PC-3 (cell line): ENCODE measurements at regions not wholly inside any gene's neighbourhood (a gene's known extent, or its start where the extent isn't known, plus 50 kb on each side); places are given as distances from the start of the nearest gene placed in this dataset.
A peak's percentile ranks its signal among the peaks of the same experiment; 100 is the strongest.

Experiments
- ATAC-seq: fragments of 200-7000 bp; cut with Tn5 transposase; 2 replicates; pipeline ENCODE4 v1.9.1; 2020; ENCODE audit warnings: mild to moderate bottlenecking, moderate library complexity
- BruUV-seq: library from RNA; stranded (reverse); fragments of 400-500 nt; replicated peaks from 2 replicates; lab custom pipeline; 2021; lab: Mats Ljungman, UMichigan
- CTCF ChIA-PET: fragments of 300-600 bp; sonication (Branson Sonifier 250); formaldehyde crosslinking; loops from one replicate; lab custom pipeline; 2022; ENCODE audit warnings: antibody characterized with exemption; lab: Charles Lee
- POLR2A ChIA-PET: fragments of 300-600 bp; sonication (Branson Sonifier 250); formaldehyde crosslinking; loops from one replicate; lab custom pipeline; 2022; ENCODE audit warnings: antibody characterized with exemption; ENCODE audit not compliant: unreplicated experiment; lab: Charles Lee
- DNase-seq: peaks from one replicate; pipeline ENCODE4 v3.0.0-alpha.2; 2015
- H2AFZ ChIP-seq: fragments of 300-600 bp; sonication (generic); 2 replicates; pipeline ENCODE4 v1.6.0; 2016; ENCODE audit warnings: antibody characterized with exemption, low read length
- H3F3A ChIP-seq: fragments of 300-600 bp; sonication (generic); one replicate; pipeline ENCODE4 v1.6.0; 2017; ENCODE audit warnings: antibody characterized with exemption, low read length, control low read depth, mild to moderate bottlenecking; ENCODE audit not compliant: unreplicated experiment
- H3K27ac ChIP-seq: fragments of 300-600 bp; sonication (generic); 2 replicates; pipeline ENCODE4 v1.5.1; 2016; ENCODE audit warnings: mild to moderate bottlenecking, low read length
- H3K27me3 ChIP-seq: fragments of 300-600 bp; sonication (generic); 2 replicates; pipeline ENCODE4 v1.6.1; 2016; ENCODE audit warnings: low read length, mixed read lengths
- H3K36me3 ChIP-seq: fragments of 300-600 bp; sonication (generic); 2 replicates; pipeline ENCODE4 v1.6.1; 2016; ENCODE audit warnings: low read depth, mixed run types, low read length, mixed read lengths
- H3K4me1 ChIP-seq: fragments of 300-600 bp; sonication (generic); 2 replicates; pipeline ENCODE4 v1.5.1; 2016; ENCODE audit warnings: low read length; ENCODE audit not compliant: insufficient read depth
- H3K4me2 ChIP-seq: fragments of 300-600 bp; sonication (generic); 2 replicates; pipeline ENCODE4 v1.6.0; 2016; ENCODE audit warnings: low read length
- H3K4me3 ChIP-seq: fragments of 300-600 bp; sonication (generic); 2 replicates; pipeline ENCODE4 v1.5.1; 2016; ENCODE audit warnings: mild to moderate bottlenecking, low read length, mixed read lengths
- H3K79me2 ChIP-seq: fragments of 300-600 bp; sonication (generic); 2 replicates; pipeline ENCODE4 v1.6.1; 2017; ENCODE audit warnings: low read length, mixed read lengths
- H3K9ac ChIP-seq: fragments of 300-600 bp; sonication (generic); 2 replicates; pipeline ENCODE4 v1.6.0; 2016; ENCODE audit warnings: mild to moderate bottlenecking, low read length
- H3K9me2 ChIP-seq: fragments of 300-600 bp; sonication (generic); replicated peaks from 2 replicates; pipeline ENCODE4 v1.6.1; 2016; ENCODE audit warnings: mixed run types, low read length, mixed read lengths
- H3K9me3 ChIP-seq: fragments of 300-600 bp; sonication (generic); 2 replicates; pipeline ENCODE4 v1.6.1; 2016; ENCODE audit warnings: low read length, mixed read lengths
- H4K20me1 ChIP-seq: fragments of 300-600 bp; sonication (generic); 2 replicates; pipeline ENCODE4 v1.6.1; 2016; ENCODE audit warnings: low read length, mixed read lengths
- EZH2 ChIP-seq: fragments of 300-600 bp; sonication (generic); IDR thresholded peaks from one replicate; pipeline ENCODE4 v1.6.1; 2017; ENCODE audit warnings: antibody characterized with exemption, mild to moderate bottlenecking, low read length; ENCODE audit not compliant: unreplicated experiment
- EZH2phosphoT487 ChIP-seq: fragments of 300-600 bp; sonication (generic); IDR thresholded peaks from 2 replicates; pipeline ENCODE4 v1.6.1; 2018; ENCODE audit warnings: mild to moderate bottlenecking, antibody characterized with exemption, low read length, borderline replicate concordance
- intact Hi-C: fragments of 100-400 bp; cut with micrococcal nuclease; formaldehyde crosslinking; loops from 2 replicates; pipeline ENCODE4 v1.9.0; 2023
- TF ChIP-seq, protein P1 (sequence below): fragments of 300-600 bp; sonication (generic); conservative IDR thresholded peaks from 2 replicates; pipeline ENCODE4 v1.5.1; 2017; ENCODE audit warnings: antibody characterized with exemption, low read depth, mild to moderate bottlenecking, low read length

DNA sequence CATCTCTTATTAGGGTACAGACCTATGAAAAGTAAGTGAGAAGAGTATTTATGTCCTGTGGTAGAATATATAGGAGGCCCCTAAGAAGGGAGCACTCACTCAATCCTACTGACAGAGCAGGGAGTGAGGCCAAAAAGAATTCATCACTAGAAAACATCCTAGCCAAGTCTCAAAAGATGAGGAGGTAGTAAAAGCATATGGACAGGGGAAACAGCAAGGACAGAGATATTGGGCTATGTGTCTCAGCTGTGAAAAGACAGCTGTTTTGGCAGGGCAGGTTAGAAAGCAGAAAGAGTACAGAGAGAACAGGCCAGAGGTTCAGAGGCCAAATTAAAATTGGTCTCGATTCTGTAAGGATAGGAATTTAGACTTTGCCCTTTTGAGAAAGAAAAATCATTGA is 548.3 kb upstream of the ANKRD30A start:
- Histone ChIP-seq H3K9me2 (no peaks in the 10 kb centered on the region), H3K9me3 (no peaks in the 10 kb centered on the region), H3K9ac (peak overlapping the region; percentile 63; the same call in 1 of the 2 replicates), H3F3A (peaks cover 7% of the 10 kb centered on the region), H3K4me1 (peaks cover 24% of the 10 kb centered on the region), H3K27ac (peak overlapping the region; percentile 84), H3K4me3 (no peak overlapping the region), H2AFZ (0 out of 2 replicates have a peak overlapping the region, but pooled peaks have one; percentile 0), H4K20me1 (no peaks in the 10 kb centered on the region), H3K36me3 (peaks cover 3% of the 10 kb centered on the region; the same call in 1 of the 2 replicates), H3K27me3 (no peaks in the 10 kb centered on the region), H3K79me2 (no peaks in the 10 kb centered on the region), H3K4me2 (no peak overlapping the region)
- POLR2A ChIA-PET: no interaction called here
- CTCF ChIA-PET: interaction anchor here (0.7 kb wide), 1 partner anchor 95 kb away, joined by 3 read pairs; no protein-coding TSS in a partner anchor
- TF ChIP-seq, protein P1, sequence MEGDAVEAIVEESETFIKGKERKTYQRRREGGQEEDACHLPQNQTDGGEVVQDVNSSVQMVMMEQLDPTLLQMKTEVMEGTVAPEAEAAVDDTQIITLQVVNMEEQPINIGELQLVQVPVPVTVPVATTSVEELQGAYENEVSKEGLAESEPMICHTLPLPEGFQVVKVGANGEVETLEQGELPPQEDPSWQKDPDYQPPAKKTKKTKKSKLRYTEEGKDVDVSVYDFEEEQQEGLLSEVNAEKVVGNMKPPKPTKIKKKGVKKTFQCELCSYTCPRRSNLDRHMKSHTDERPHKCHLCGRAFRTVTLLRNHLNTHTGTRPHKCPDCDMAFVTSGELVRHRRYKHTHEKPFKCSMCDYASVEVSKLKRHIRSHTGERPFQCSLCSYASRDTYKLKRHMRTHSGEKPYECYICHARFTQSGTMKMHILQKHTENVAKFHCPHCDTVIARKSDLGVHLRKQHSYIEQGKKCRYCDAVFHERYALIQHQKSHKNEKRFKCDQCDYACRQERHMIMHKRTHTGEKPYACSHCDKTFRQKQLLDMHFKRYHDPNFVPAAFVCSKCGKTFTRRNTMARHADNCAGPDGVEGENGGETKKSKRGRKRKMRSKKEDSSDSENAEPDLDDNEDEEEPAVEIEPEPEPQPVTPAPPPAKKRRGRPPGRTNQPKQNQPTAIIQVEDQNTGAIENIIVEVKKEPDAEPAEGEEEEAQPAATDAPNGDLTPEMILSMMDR: no peak
- no peak for TF ChIP-seq EZH2phosphoT487
- no peak for TF ChIP-seq EZH2
- intact Hi-C loops: loop anchor here (5.0 kb wide), 1 partner anchor 185 kb away; no protein-coding TSS in a partner anchor
- no TSS peak for BruUV-seq
- DNase-seq: no peak
- ATAC-seq: no peak

DNA sequence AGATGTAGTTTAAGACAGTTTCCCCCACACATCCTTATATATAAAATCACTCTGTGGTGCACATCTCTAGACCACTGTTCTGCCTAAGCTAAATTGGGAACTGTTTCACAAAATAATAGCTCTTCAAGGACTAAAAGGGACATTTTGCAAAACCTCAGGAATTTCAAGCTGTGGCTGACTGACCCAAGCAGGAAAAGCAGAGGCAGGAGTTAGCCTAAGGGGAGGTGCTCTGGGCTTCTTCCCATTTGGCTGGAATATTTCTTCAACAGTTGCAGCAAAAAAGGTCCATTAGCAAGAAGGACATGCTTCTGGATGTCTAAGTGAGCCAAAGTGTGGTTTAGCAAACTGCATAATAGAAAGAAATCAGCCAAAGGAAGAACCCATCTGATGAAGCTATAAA is 551.2 kb upstream of the ANKRD30A start:
- peak overlapping the region; percentile 1; the same call in 1 of the 2 replicates for H2AFZ ChIP-seq

DNA sequence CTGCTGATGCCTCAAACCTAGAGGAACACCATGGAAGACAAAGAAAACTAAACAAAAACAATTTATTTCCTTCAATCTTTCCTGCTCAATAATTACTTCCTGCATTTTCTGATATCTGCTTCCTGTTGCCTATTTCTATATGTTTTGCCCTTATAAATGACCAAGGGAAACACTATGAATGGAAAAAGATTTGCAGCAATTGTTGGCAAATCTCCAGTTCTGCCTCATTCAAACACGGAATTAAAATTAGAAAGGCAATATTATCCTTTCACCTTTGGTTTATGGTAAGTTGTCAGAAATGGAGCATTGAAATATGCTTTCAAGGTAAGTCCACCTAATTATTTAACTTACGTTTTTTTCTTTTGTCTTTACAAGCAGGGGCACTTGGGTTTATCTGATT is 552.2 kb upstream of the ANKRD30A start:
- CTCF ChIA-PET: no interaction called here
- H4K20me1 ChIP-seq: no peaks in the 10 kb centered on the region
- 0 out of 2 replicates have a peak, but pooled peaks cover 3% of the 10 kb centered on the region for H3K9me2 ChIP-seq
- no peaks in the 10 kb centered on the region for H3K27me3 ChIP-seq
- no TSS peak for BruUV-seq
- DNase-seq (no peak), ATAC-seq (no peak)
- no peak overlapping the region for H3K9ac ChIP-seq
- TF ChIP-seq EZH2phosphoT487 (no peak), EZH2 (no peak)
- TF ChIP-seq, protein P1: no peak
- H3K4me2 ChIP-seq: no peak overlapping the region
- no peaks in the 10 kb centered on the region for H3K79me2 ChIP-seq
- peaks cover 19% of the 10 kb centered on the region for H3K4me1 ChIP-seq
- no peaks in the 10 kb centered on the region for H3K9me3 ChIP-seq
- H3K36me3 ChIP-seq: peaks cover 3% of the 10 kb centered on the region; the same call in 1 of the 2 replicates
- H3K27ac ChIP-seq: no peak overlapping the region
- H3F3A ChIP-seq: peaks cover 7% of the 10 kb centered on the region
- intact Hi-C loops: no loop called here
- H3K4me3 ChIP-seq: no peak overlapping the region
- POLR2A ChIA-PET: no interaction called here
- H2AFZ ChIP-seq: peak overlapping the region; percentile 11

More for the DNA sequence above, 551.2 kb upstream of the ANKRD30A start:
- peaks cover 7% of the 10 kb centered on the region for H3F3A ChIP-seq
- no peaks in the 10 kb centered on the region for H3K79me2 ChIP-seq
- intact Hi-C loops: no loop called here
- no peak overlapping the region for H3K9ac ChIP-seq
- no peak overlapping the region for H3K4me2 ChIP-seq
- no peak for ATAC-seq
- no peaks in the 10 kb centered on the region for H3K9me3 ChIP-seq
- BruUV-seq: no TSS peak
- no peaks in the 10 kb centered on the region for H4K20me1 ChIP-seq
- peaks cover 3% of the 10 kb centered on the region; the same call in 1 of the 2 replicates for H3K36me3 ChIP-seq
- 0 out of 2 replicates have a peak, but pooled peaks cover 3% of the 10 kb centered on the region for H3K9me2 ChIP-seq
- ChIA-PET POLR2A (no interaction called here), CTCF (no interaction called here)
- H3K27me3 ChIP-seq: no peaks in the 10 kb centered on the region
- TF ChIP-seq, protein P1: no peak
- TF ChIP-seq EZH2phosphoT487: no peak
- no peak for TF ChIP-seq EZH2
- DNase-seq: no peak
- peaks cover 24% of the 10 kb centered on the region for H3K4me1 ChIP-seq
- no peak overlapping the region for H3K27ac ChIP-seq
- no peak overlapping the region for H3K4me3 ChIP-seq
